ENCODE measurements at regions not wholly inside any gene's neighbourhood (a gene's known extent, or its start where the extent isn't known, plus 50 kb on each side); places are given as distances from the start of the nearest gene placed in this dataset.
"Not testable (repeated sequence)": the region's sequence is repeated elsewhere in the genome, so short reads cannot be mapped to it uniquely, and the experiment has no call there.

DNA sequence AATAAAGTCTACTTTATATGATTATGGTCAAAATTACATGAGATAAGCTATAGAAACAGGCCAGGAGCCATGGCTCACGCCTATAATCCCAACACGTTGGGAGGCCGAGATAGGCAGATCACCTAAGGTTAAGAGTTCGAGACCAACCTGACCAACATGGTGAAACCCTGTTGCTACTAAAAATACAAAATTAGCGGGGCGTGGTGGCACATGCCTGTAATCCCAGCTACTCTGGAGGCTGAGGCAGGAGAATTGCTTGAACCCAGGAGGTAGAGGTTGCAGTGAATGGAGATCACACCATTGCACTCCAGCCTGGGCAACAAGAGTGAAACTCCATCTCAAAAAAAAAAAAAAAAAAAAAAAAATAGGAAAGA, 73.1 kb downstream of the EDN1 start:
- H3K36me3 ChIP-seq (ENCODE audit: control insufficient read depth in 2 of 4, insufficient read depth in 4 of 4, low read length in 3 of 4); H3K56ac ChIP-seq (replicated peaks; ENCODE audit: insufficient read length, low read depth, low read length); H2AFZ ChIP-seq (ENCODE audit: low read length); H3K4ac ChIP-seq (replicated peaks; ENCODE audit: insufficient read length, low read depth, low read length); H3K27ac ChIP-seq (ENCODE audit: low read depth, low read length); H3K23ac ChIP-seq (ENCODE audit: insufficient read length); H3K4me2 ChIP-seq (ENCODE audit: insufficient read depth in 1 of 2, low read depth in 2 of 2, low read length in 2 of 2); H2BK15ac ChIP-seq (ENCODE audit: low read length); H3K79me2 ChIP-seq (ENCODE audit: control insufficient read depth in 1 of 2, insufficient read depth in 2 of 2, low read length in 2 of 2); H2BK120ac ChIP-seq (replicated peaks; ENCODE audit: low read depth, low read length); DNase-seq (ENCODE audit: low read depth in 1 of 2, low spot score in 2 of 2); POLR2A ChIA-PET (ENCODE audit: partially characterized antibody); FAIRE-seq; H2BK5ac ChIP-seq (ENCODE audit: low read depth, low read length); H3K9ac ChIP-seq (replicated peaks in 1 of 4; ENCODE audit: extremely low read depth in 1 of 4, low read depth in 3 of 4, low read length in 3 of 4); H2AK5ac ChIP-seq (ENCODE audit: low read depth, low read length); H4K8ac ChIP-seq (ENCODE audit: extremely low read depth, insufficient read depth, low read length); H3K14ac ChIP-seq (ENCODE audit: insufficient read length); H2BK20ac ChIP-seq (ENCODE audit: low read length); H4K91ac ChIP-seq (replicated peaks; ENCODE audit: insufficient read length, low read length); H3K18ac ChIP-seq (ENCODE audit: extremely low read depth, low read length); H4K5ac ChIP-seq (ENCODE audit: insufficient read length, low read depth, low read length); H2BK12ac ChIP-seq (ENCODE audit: low read depth, low read length); H3K23me2 ChIP-seq (ENCODE audit: low read depth, low read length); H3K9me3 ChIP-seq (ENCODE audit: insufficient read depth in 2 of 2, low read depth in 1 of 2, low read length in 1 of 2); H3K27me3 ChIP-seq (replicated peaks in 1 of 4; ENCODE audit: control insufficient read depth in 3 of 4, extremely low read depth in 1 of 4, insufficient read depth in 3 of 4, low read length in 3 of 4); H3K4me1 ChIP-seq (replicated peaks in 1 of 4; ENCODE audit: control insufficient read depth in 3 of 4, insufficient read depth in 4 of 4, low read length in 3 of 4); H3K4me3 ChIP-seq (ENCODE audit: extremely low read depth in 1 of 4, insufficient read depth in 2 of 4, low read depth in 3 of 4, low read length in 4 of 4); H4K20me1 ChIP-seq (replicated peaks in 1 of 2; ENCODE audit: control insufficient read depth in 1 of 2, insufficient read depth in 2 of 2, low read length in 2 of 2); H3K79me1 ChIP-seq (ENCODE audit: low read depth, low read length): not testable (repeated sequence)
- CTCF ChIA-PET (ENCODE audit: partially characterized antibody) = interaction anchor here (0.8 to 1.2 kb wide), 2 partner anchors 14 to 76 kb away, joined by 3 to 4 read pairs; no protein-coding TSS in a partner anchor
- 99% methylated on average over 6 of the region's 6 CpGs; no CpG with 5 or more reads in 1 of the 2 experiments for WGBS, 2 experiments (ENCODE audit: extremely low coverage in 1 of 2, insufficient coverage in 1 of 2, insufficient read length in 1 of 2, insufficient replicate concordance in 2 of 2, low coverage in 1 of 2, low lambda C conversion rate in 2 of 2, missing lambda C conversion rate in 1 of 2)

Measured in H1 (cell line).